Astrocyte of the spinal cord (primary cell): ENCODE measurements at regions not wholly inside any gene's neighbourhood (a gene's known extent, or its start where the extent isn't known, plus 50 kb on each side); places are given as distances from the start of the nearest gene placed in this dataset.

Experiments
- DNase-seq: peaks from one replicate; pipeline ENCODE4 v3.0.0; 2011; ENCODE audit warnings: low read depth, low spot score
- H3K4me3 ChIP-seq: 2 replicates; pipeline ENCODE4 v1.5.1; 2011; ENCODE audit warnings: low read depth, mild to moderate bottlenecking, low read length, moderate library complexity
- in situ Hi-C: cut with HindIII; loops from 2 replicates; pipeline ENCODE4 v1.10.0; 2017; ENCODE audit warnings: low sequenced_read_pairs
- TF ChIP-seq, protein P1 (sequence below): IDR thresholded peaks from 2 replicates; pipeline ENCODE4 v1.5.1; 2012; ENCODE audit warnings: low read depth, mild to moderate bottlenecking, low read length, inconsistent platforms

DNA sequence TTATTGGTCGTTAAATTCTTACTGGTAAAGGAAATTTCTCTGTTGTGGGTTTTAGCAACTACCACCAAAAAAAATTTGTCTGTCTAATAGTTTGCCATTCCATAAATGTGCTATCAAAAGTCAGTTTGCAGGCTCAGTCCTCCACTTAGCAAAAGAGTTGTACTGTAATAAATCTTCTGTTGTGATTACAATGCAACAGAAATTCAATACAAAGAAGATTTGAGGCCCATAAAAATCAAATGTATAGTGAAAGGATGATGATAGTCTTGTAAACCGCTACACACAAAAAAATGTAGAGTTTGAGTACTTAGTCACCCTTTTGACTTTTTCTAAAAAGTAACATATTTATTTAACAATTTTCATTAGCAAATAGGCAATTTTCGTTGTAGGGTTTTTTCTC is 251.7 kb downstream of the VGLL3 start:
- no peak overlapping the region for H3K4me3 ChIP-seq
- TF ChIP-seq, protein P1, sequence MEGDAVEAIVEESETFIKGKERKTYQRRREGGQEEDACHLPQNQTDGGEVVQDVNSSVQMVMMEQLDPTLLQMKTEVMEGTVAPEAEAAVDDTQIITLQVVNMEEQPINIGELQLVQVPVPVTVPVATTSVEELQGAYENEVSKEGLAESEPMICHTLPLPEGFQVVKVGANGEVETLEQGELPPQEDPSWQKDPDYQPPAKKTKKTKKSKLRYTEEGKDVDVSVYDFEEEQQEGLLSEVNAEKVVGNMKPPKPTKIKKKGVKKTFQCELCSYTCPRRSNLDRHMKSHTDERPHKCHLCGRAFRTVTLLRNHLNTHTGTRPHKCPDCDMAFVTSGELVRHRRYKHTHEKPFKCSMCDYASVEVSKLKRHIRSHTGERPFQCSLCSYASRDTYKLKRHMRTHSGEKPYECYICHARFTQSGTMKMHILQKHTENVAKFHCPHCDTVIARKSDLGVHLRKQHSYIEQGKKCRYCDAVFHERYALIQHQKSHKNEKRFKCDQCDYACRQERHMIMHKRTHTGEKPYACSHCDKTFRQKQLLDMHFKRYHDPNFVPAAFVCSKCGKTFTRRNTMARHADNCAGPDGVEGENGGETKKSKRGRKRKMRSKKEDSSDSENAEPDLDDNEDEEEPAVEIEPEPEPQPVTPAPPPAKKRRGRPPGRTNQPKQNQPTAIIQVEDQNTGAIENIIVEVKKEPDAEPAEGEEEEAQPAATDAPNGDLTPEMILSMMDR: no peak
- in situ Hi-C loops: no loop called here
- DNase-seq: no peak

DNA sequence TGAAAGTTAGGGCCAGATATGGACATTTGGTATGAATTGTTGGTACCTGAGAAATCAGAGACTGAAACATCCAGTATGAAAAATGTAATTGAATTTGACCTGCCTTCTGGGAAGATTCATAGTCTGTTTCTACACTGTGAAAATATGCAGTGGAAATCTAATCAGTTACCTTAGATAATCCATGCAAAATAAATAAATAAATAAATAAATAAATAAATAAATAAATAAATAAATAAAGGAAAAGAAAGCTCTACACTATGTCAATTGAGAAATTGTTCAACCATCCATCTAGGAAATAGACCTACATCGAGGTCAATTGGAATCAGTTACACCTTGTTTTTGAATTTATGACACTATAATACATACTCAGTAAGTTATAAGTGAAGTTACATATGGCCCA is 252.3 kb downstream of the VGLL3 start:
- no peak for DNase-seq
- no peak overlapping the region for H3K4me3 ChIP-seq
- TF ChIP-seq, protein P1: no peak
- in situ Hi-C loops: no loop called here

DNA sequence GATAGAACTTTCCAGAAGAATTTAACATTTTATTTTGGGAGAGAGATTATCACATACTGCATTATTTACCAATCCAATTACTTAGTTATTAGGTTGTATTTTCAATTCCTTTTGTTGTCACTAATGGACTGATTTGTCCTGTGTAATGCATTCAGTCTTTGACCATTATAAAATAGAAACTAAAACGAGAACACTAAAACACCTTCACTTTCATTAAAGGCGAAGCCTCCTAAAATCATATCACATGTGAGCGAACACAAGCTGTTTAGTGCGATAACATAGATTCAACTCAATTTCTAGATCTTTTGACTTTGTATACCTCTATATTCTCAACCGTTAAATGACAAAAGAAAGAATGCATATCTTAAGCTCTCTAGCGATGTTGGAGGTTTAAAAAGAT is 253.4 kb downstream of the VGLL3 start:
- in situ Hi-C loops: no loop called here
- TF ChIP-seq, protein P1: no peak
- DNase-seq: no peak
- H3K4me3 ChIP-seq: no peak overlapping the region

DNA sequence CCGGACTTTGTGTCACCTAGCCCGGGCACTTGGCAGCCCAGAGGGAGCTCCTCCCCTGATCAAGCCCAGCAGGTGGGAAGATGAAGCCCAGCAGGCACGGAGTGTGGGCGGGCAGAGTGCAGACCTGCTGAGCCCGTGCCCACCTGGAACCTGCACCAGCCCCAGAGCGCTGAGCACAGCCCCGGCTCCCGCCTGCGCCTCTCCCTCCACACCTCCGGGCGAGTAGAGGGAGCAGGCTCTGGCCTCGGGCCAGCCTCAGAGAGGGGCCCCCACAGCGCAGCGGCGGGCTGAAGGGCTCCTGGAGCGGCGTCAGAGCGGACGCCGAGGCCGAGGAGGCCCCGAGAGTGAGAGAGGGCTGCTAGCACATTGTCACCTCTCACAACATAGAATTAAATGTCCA is 257.7 kb downstream of the VGLL3 start:
- no peak for DNase-seq
- in situ Hi-C loops: no loop called here
- TF ChIP-seq, protein P1: no peak
- H3K4me3 ChIP-seq: no peak overlapping the region

DNA sequence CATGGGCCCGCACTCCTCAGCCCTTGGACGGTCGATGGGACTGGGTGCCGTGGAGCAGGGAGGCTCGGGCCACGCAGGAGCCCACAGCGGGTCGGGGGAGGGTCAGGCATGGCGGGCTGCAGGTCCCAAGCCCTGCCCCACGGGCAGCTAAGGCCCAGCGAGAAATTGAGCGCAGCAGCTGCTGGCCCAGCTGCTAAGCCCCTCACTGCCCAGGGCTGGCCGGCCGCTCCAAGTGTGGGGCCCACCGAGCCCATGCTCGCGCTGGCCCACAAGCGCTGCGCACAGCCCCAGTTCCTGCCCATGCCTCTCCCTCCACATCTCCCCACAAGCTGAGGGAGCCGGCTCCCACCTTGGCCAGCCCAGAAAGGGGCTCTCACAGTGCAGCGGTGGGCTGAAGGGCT is 259.4 kb downstream of the VGLL3 start:
- H3K4me3 ChIP-seq: no peak overlapping the region
- DNase-seq: no peak
- TF ChIP-seq, protein P1: no peak
- in situ Hi-C loops: no loop called here

DNA sequence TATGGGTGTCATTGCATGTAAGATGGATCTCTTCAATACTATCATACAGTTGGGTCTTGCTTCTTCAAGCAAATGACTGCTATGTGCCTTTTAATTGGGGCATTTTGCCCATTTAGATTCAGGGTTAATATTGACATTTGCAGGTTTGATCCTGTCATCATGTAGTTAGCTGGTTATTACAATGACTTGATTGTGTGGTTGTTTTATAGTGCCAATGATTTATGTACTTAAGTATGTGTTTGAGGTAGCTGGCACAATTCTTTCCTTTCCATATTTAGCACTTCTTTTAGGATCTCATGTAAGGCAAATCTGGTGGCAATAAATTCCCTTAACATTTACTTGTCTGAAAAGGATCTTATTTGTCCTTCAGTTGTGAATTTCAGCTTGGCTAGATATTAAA is 267.5 kb downstream of the VGLL3 start:
- DNase-seq: no peak
- TF ChIP-seq, protein P1: no peak
- no peak overlapping the region for H3K4me3 ChIP-seq
- in situ Hi-C loops: no loop called here

DNA sequence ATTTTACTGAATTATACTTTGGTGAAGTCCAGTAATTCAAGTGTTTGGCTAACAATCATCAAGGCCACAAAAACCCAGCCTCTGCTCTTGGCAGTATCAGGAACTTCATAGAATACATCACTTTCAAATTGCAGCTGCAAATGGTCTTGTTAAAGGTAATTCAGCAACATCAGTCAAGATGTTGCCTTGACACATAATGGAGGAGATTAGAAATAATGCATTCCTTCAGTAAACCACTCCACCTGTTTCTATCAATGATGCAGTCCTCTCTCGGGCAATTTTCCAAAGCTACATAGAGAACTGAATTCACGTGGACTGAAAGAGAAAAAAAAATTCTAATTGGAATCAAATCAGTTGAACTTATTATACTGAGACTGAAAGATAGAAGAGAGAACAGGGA is 279.3 kb downstream of the VGLL3 start:
- in situ Hi-C loops: no loop called here
- TF ChIP-seq, protein P1: no peak
- no peak overlapping the region for H3K4me3 ChIP-seq
- no peak for DNase-seq
